Skeletal muscle satellite cell (primary cell): ENCODE measurements at regions not wholly inside any gene's neighbourhood (a gene's known extent, or its start where the extent isn't known, plus 50 kb on each side); places are given as distances from the start of the nearest gene placed in this dataset.

ENCODE experiments used
- H3K27me3 ChIP-seq: 2 replicates; pipeline ENCODE4 v1.7.0; 2013; ENCODE audit warnings: low read length; ENCODE audit not compliant: control insufficient read depth, insufficient read depth
- H3K36me3 ChIP-seq: 2 replicates; pipeline ENCODE4 v1.7.0; 2013; ENCODE audit warnings: mild to moderate bottlenecking, control low read depth, low read length; ENCODE audit not compliant: insufficient read depth
- H3K4me1 ChIP-seq: 2 replicates; pipeline ENCODE4 v1.7.0; 2013; ENCODE audit warnings: low read length; ENCODE audit not compliant: control insufficient read depth, insufficient read depth
- H3K4me2 ChIP-seq: 2 replicates; pipeline ENCODE4 v1.7.0; 2013; ENCODE audit warnings: mild to moderate bottlenecking, low read length
- H3K4me3 ChIP-seq: 2 replicates; pipeline ENCODE4 v1.7.0; 2013; ENCODE audit warnings: low read length
- H3K9ac ChIP-seq: 2 replicates; pipeline ENCODE4 v1.7.0; 2013; ENCODE audit warnings: mild to moderate bottlenecking, low read depth, low read length, moderate library complexity
- H3K9me3 ChIP-seq: replicated peaks from 2 replicates; pipeline ENCODE4 v1.7.0; 2013; ENCODE audit warnings: mild to moderate bottlenecking, control low read depth, low read length

- Histone ChIP-seq H3K4me2 (no peak overlapping the region), H3K4me1 (no peaks in the 10 kb centered on the region), H3K9me3 (no peaks in the 10 kb centered on the region), H3K27me3 (peaks cover 10% of the 10 kb centered on the region), H3K9ac (no peak overlapping the region), H3K4me3 (no peak overlapping the region), H3K36me3 (no peaks in the 10 kb centered on the region)
Observed at GRCh38 chr3:124094496-124094895, 102.6 kb upstream of the ROPN1 start.

DNA sequence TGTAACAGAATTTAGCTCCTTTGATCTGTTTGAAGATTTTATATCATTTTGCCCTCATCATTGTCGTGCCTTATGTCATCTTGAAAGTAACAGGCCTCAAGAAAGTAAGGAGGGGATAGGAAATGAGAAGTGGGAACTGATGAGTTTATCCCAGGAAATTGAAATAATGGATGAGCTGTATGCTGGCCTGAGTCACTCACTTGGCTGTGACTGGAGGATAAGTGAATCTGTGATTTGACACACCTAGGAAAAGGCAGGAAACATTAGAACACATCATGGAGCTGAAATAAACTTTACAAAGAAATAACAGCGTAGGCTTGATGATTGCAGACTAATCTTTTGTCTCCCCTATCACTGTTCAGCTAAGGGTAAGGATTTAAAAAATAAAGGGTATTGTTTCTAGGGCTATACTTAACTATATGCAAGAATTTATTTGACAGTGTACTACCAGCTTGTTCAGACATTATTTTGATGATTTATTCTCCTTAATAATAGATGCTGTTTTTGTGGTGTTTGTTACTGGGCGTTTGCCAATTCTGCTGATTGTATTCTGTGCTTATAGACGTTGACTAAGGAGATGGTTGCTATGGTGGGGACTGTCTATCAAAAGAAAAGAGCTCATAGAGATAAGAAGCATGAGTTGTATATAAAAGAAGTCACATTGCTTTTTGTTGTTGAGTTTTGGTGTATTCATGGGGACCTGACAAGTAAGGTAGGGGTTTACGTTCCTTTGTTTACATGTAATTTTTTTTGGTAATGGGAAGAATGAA is 105.6 kb upstream of the ROPN1 start:
- Histone ChIP-seq H3K9ac (no peak overlapping the region), H3K36me3 (no peaks in the 10 kb centered on the region), H3K9me3 (no peaks in the 10 kb centered on the region), H3K4me1 (no peaks in the 10 kb centered on the region), H3K4me3 (no peak overlapping the region), H3K27me3 (peaks cover 6% of the 10 kb centered on the region), H3K4me2 (no peak overlapping the region)

DNA sequence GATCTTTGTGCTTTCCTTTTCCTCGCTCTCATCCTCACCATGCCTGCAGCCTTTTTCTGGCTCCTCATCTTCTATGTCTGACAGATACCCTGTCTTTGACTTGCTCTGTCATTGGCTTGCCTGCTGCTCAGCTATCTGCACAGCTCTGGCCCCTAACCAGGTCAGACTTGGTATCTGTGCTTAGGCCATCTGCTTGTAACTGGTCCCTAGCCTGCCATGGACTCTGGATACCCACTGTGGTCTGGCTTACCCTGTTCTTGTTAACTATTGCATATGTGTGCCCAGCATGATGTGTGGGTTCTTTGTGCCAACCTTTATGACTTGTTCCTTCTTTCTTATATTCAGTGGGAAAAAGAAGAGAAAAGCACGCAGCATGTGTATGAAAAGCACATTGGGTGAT is 109.7 kb upstream of the ROPN1 start:
- H3K4me1 ChIP-seq = no peaks in the 10 kb centered on the region
- peaks cover 2% of the 10 kb centered on the region for H3K27me3 ChIP-seq
- H3K36me3 ChIP-seq = no peaks in the 10 kb centered on the region
- no peak overlapping the region for H3K9ac ChIP-seq
- H3K9me3 ChIP-seq = no peaks in the 10 kb centered on the region
- no peak overlapping the region for H3K4me2 ChIP-seq
- H3K4me3 ChIP-seq = no peak overlapping the region

DNA sequence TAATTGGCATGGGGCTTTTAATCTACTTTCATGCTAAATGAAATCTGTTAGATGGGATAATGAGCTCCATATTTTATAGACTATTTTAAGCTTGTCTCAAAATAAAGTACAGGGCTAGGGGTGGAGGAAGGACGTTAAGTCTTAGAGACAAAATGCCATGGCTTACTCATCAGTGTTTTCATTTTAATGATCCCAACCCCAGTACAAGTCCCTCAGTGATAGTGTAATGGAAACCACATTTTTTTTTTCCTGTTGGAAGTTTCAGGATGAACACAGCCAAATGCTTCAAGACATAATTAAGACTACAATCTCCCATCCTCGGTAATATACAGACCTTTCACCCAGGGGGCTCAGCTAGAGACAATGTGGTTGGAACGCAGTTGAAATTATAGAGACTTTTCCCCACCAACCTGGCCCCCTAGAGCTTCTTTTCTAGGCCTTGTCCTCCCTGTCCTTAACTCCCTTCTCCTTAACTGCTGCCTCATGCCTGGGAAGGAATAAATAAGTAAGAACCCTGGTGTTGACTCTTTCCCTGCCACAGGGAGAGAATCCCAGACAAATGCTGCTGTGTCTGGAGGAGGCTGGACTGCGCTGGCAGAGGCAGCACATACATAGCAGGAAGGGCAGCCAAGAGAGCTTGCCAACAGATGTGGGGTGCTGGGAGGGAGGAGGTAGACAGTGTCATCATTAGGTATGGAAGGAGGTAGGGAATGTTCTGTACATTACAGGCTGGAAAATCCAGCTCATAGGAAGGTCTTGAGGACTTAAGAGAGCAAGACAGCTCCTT is 115.4 kb upstream of the ROPN1 start:
- Histone ChIP-seq H3K9me3 (no peaks in the 10 kb centered on the region), H3K36me3 (no peaks in the 10 kb centered on the region), H3K9ac (no peak overlapping the region), H3K27me3 (peaks cover 2% of the 10 kb centered on the region), H3K4me2 (no peak overlapping the region), H3K4me1 (peaks cover 9% of the 10 kb centered on the region), H3K4me3 (no peak overlapping the region)

DNA sequence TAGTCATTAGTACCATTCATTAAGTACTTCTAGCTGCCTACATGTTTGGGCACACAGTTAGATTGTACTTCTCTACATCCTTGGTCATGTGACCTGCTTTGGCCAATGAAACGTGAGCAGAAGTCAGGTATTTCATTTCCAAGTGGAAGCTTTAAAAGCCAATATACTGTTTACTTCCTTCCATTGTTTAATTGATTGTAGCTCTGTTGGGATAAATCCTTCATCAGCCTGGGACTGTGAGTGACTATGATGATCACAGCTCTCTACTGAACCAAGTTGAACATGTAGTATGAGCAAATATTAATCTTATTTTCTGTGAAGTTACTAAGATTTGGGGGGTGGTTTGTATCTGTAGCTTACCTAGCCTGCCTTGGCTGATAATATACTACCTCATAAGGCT is 116.5 kb upstream of the ROPN1 start:
- H3K9ac ChIP-seq = no peak overlapping the region
- H3K36me3 ChIP-seq = no peaks in the 10 kb centered on the region
- H3K9me3 ChIP-seq = no peaks in the 10 kb centered on the region
- peaks cover 2% of the 10 kb centered on the region for H3K27me3 ChIP-seq
- H3K4me1 ChIP-seq = peaks cover 9% of the 10 kb centered on the region
- H3K4me3 ChIP-seq = no peak overlapping the region
- no peak overlapping the region for H3K4me2 ChIP-seq

- no peaks in the 10 kb centered on the region for H3K36me3 ChIP-seq
- H3K9me3 ChIP-seq = no peaks in the 10 kb centered on the region
- H3K9ac ChIP-seq = no peak overlapping the region
- H3K4me1 ChIP-seq = peaks cover 22% of the 10 kb centered on the region
- no peak overlapping the region for H3K4me2 ChIP-seq
- no peak overlapping the region for H3K4me3 ChIP-seq
- no peaks in the 10 kb centered on the region for H3K27me3 ChIP-seq
Observed at GRCh38 chr3:124113485-124113884, 121.6 kb upstream of the ROPN1 start.

GRCh38 chr3:124115279-124115678 is 123.4 kb upstream of the ROPN1 start:
- Histone ChIP-seq H3K4me3 (no peak overlapping the region), H3K9ac (no peak overlapping the region), H3K4me2 (peak overlapping the region; percentile 27), H3K36me3 (no peaks in the 10 kb centered on the region), H3K27me3 (no peaks in the 10 kb centered on the region), H3K4me1 (peaks cover 38% of the 10 kb centered on the region), H3K9me3 (no peaks in the 10 kb centered on the region)

- H3K4me2 ChIP-seq = no peak overlapping the region
- H3K27me3 ChIP-seq = no peaks in the 10 kb centered on the region
Observed at GRCh38 chr3:124115956-124116355, 124.0 kb upstream of the ROPN1 start.

DNA sequence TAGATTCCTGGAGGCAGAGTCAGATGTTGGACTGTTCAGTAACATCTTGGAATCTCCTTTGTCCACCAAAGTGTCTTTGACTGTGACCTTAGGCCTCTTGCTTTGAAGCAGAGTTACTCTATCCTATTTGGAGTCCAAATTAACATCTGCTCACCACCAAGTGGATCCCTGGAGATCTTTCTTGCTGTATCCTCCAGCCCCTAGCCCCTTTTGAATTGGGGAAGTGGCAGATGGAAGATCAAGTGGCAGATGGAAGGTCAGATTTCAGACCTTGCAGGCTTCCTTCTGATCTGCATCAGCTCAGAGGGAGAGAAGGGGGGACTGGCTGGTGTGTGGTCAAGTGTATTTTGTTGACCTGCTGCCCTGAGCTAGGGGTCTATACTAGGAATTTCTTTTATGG is 125.0 kb upstream of the ROPN1 start:
- Histone ChIP-seq H3K9ac (no peak overlapping the region), H3K27me3 (no peaks in the 10 kb centered on the region), H3K36me3 (no peaks in the 10 kb centered on the region), H3K4me1 (peaks cover 38% of the 10 kb centered on the region), H3K9me3 (no peaks in the 10 kb centered on the region), H3K4me3 (no peak overlapping the region), H3K4me2 (no peak overlapping the region)

More at GRCh38 chr3:124115956-124116355, 124.0 kb upstream of the ROPN1 start:
- H3K36me3 ChIP-seq = no peaks in the 10 kb centered on the region
- H3K4me3 ChIP-seq = no peak overlapping the region
- H3K4me1 ChIP-seq = peaks cover 38% of the 10 kb centered on the region
- no peaks in the 10 kb centered on the region for H3K9me3 ChIP-seq
- no peak overlapping the region for H3K9ac ChIP-seq

DNA sequence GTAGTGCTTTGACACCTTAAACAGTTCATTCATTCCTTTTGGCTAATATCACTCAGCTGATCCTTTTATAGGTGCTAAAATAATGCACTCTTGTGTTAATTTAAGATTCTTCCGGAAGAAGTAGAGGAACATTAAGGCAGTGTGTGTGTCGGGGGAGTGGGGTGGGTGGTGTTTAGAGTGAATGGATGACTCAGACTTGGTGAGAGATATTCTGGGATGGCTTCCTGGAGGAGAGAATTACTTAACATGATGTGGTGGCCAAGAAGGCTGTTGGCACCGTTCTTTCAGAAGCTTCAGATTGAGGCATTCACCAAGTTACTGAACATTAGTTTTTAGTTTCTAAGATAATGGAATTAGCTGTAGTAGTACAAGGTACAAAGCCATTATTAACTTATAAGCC is 125.6 kb upstream of the ROPN1 start:
- Histone ChIP-seq H3K9me3 (no peaks in the 10 kb centered on the region), H3K36me3 (no peaks in the 10 kb centered on the region), H3K4me2 (peak overlapping the region; percentile 5), H3K4me3 (no peak overlapping the region), H3K9ac (no peak overlapping the region), H3K27me3 (no peaks in the 10 kb centered on the region), H3K4me1 (peaks cover 38% of the 10 kb centered on the region)

GRCh38 chr3:124118397-124118796 is 126.5 kb upstream of the ROPN1 start:
- H3K4me3 ChIP-seq = no peak overlapping the region
- peaks cover 38% of the 10 kb centered on the region for H3K4me1 ChIP-seq
- H3K4me2 ChIP-seq = peak overlapping the region; percentile 39
- no peak overlapping the region for H3K9ac ChIP-seq
- no peaks in the 10 kb centered on the region for H3K36me3 ChIP-seq
- no peaks in the 10 kb centered on the region for H3K27me3 ChIP-seq
- no peaks in the 10 kb centered on the region for H3K9me3 ChIP-seq
